NCI-H524 treated with DMSO at 0.1 percent for 48 hours (cell line): ENCODE measurements at regions not wholly inside any gene's neighbourhood (a gene's known extent, or its start where the extent isn't known, plus 50 kb on each side); places are given as distances from the start of the nearest gene placed in this dataset.

ENCODE experiments used
- DNase-seq: peaks from one replicate; lab custom pipeline; 2025; lab: John Stamatoyannopoulos, UW

- no peak for DNase-seq
Observed at GRCh38 chr12:87930033-87930432, 99.2 kb downstream of the C12orf50 start.

GRCh38 chr12:87929346-87929745 lies 99.9 kb downstream of the C12orf50 start:
- no peak for DNase-seq

DNA sequence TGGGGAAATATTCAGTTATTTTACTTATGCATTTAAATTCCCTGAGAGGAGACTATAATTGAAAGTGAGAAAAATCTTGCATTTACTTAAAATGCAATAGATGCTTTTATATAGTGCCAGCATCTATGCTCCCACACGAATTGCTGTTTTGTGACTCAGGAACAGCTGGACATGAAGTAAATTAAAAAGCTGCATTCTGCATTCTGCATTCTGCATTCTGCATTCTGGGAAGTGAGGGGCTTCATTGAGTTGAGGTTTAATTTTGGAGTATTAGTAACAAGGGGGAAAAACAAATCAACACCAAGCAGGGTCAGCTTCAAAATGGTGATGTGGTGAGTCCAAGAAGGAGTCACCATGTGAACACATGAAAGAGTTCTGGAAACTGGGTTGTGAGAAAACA lies 101.2 kb downstream of the C12orf50 start:
- DNase-seq, result no peak

- no peak for DNase-seq
Observed at GRCh38 chr12:87925021-87925420, 104.2 kb downstream of the C12orf50 start.

GRCh38 chr12:87924149-87924548 lies 105.1 kb downstream of the C12orf50 start:
- no peak for DNase-seq

- DNase-seq, result no peak
Observed at GRCh38 chr12:87923361-87923760, 105.8 kb downstream of the C12orf50 start.

- DNase-seq, result no peak
Observed at GRCh38 chr12:87922736-87923135, 106.5 kb downstream of the C12orf50 start.

- DNase-seq, result no peak
Observed at GRCh38 chr12:87921621-87922020, 107.6 kb downstream of the C12orf50 start.

DNA sequence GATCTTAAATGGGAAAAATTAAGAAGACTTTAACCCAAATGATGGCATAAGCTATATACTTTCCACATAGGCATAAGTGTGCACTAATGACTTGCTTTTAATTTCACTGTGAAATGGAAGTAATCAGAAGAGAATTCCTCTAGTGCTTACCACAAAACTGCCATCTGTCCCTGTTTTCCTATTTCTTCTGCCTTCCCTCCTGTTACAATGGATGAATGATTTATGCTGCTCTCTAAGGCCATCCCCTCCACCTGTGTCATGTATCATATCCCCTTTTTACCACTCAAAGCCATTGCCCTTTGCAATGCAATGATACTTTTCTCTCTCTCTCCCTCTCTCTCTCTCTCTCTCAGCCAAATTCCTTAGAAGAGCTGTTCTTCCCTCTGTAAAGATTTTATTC lies 109.1 kb downstream of the C12orf50 start:
- peak; percentile 78 for DNase-seq

GRCh38 chr12:87901457-87901856 lies 127.7 kb downstream of the C12orf50 start:
- DNase-seq, result no peak

- no peak for DNase-seq
Observed at GRCh38 chr12:87897662-87898061, 131.5 kb downstream of the C12orf50 start.

- DNase-seq, result no peak
Observed at GRCh38 chr12:87883806-87884205, 145.4 kb downstream of the C12orf50 start.

DNA sequence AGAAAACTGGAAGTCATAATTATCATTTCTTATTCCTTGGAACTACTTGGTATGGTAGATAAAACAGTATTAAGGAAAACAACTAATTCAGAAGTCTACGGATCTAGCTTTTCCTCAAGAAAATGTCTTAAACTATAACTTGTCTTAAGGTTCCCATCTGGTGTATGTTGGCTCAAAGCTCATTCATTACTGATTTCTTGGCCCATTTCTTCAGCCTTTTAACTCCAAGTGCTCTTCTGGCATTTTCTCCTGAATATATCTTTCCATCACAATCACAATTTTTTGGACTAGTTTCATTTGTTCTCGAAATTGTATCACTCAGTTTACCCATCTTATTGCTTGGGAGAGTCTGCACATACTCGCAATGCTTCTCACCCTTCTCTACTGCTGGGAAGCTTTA lies 150.1 kb downstream of the C12orf50 start:
- no peak for DNase-seq

DNA sequence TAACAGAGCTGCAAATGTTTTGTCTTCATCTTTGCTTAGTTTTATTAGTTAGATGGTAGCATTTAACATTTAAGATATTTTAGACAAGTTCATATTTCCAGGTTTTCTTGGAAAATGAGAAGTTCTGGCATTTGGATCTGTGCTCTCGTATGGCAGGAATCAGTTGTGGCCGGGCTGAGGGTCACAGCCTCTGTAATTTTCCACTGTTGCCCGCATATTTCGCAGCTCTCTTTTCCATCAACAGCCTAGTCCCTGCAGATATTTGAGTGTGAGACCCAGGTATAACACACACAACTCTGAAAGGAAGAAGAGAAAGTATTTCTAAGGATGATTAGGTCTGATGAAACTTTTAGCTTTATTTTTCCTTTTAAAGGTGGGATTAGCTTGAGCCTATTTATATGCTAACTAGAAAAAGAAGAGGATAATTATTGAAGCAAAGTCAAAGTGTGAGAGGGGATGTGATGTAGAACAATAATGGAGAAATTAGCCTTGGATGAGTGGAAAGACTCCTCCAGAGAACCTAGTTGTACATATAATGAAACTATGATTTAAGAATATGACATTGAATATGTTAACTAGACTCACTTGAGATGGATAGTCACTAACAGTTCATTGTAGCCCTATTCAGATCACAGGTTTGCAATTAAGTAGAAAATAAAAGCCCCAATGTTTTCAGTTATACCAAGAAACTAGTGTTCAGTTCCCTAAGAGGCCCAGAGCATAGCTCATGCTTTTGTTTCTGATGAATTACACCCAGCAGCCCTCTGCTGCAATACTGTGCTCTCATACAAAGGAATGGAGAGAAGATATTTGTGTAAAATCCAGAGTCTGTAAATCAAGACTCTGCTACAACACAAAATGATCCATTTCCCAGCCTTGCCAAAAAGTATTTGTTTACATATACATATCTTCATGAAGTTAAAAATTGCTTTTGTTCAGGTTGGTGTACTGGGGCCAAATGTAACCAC lies 158.4 kb downstream of the C12orf50 start:
- no peak for DNase-seq

- DNase-seq, result no peak
Observed at GRCh38 chr12:87870061-87870460, 159.1 kb downstream of the C12orf50 start.

DNA sequence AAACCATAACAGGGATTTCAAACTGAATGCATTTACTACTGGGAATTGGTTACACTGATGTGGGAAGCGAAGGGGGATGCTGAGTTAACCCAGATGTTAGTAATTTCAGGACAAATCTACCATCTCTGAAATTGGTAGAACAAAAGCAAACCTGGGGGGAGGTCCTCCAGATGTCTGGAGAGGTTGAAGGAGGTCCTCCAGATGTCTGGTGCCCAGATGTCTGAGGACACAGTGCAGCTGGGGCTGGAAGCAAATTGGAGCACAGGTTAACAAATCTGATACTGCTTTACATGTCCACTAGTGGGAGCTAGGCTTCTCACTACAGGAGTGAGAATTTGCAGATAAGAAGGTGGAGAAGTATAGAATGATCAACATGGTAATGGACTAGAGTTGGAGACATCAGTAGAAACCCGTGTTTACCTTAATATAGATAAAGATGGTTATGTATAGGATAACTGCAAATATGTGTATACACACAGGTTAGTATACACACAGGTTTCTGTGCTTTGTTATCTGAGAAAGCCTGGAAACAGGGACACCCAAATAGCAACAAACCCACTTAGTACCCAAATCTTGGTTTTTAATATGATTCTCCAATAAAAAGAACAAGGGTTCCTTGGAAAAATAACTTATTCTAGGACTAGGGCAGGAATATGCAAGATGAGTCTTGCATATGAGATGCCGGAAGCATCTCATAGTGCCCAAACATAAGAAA lies 162.5 kb downstream of the C12orf50 start:
- DNase-seq, result no peak

DNA sequence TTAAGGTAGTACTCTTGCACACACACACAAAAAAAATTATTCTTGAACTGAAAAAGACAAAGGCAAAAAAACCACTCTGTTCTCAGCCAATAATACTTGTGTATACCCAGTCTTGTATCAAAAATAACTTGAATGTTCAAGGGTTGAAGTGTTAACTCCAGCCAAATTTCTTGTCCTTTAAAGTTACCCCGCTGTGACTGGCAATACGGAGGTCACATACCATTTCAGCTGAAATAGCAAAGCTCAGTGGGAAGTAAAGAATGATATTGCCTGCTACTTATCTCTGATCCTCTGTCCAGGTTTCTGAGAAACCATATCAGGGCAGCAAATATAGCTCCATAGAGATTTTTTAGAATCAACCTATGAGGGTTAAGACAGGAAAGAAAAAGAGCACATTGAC lies 167.4 kb downstream of the C12orf50 start:
- DNase-seq, result no peak

GRCh38 chr12:87853448-87854003 lies 175.7 kb downstream of the C12orf50 start:
- DNase-seq, result no peak

- DNase-seq, result no peak
Observed at GRCh38 chr12:87849074-87849473, 180.1 kb downstream of the C12orf50 start.

- DNase-seq, result peak; percentile 31
Observed at GRCh38 chr12:87848248-87848868, 180.8 kb downstream of the C12orf50 start.

DNA sequence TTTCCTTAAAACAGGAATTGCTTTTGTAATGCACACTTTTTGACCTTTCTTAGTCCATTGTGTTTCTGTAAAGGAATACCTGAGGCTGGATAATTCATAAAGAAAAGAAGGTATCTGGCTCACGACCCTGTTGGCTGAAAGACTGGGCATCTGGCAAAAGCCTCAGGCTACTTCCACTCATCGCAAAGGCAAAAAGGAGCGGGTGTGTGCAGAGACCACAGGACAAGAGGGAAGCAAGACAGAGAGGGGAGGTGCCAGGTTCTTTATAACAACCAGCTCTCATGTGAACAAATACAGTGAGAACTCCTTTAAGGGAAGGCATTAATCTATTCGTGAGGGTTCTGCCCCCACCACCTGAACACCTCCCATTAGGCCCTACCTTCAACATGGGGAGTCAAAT lies 182.1 kb downstream of the C12orf50 start:
- DNase-seq, result no peak

DNA sequence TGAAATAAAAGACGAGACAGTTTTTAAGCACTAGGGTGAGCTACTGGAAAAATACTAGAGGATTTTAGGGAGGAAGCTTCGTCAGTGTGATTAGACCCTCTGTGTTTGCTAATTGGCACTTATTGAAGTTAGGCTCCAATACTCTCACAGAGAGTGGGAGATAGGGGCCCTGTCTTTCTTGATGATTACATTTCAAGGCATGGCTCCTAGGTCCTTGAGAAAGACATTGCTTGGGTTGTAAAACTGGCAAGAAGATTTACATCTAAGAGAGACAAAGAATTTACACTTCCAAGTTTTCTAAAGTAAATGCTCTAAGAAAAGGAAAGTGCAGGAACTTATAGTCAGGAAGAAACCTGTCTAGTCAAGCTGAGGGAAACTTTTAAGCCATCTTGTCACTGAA lies 183.2 kb downstream of the C12orf50 start:
- no peak for DNase-seq
